ENCODE measurements at regions not wholly inside any gene's neighbourhood (a gene's known extent, or its start where the extent isn't known, plus 50 kb on each side); places are given as distances from the start of the nearest gene placed in this dataset.

DNA sequence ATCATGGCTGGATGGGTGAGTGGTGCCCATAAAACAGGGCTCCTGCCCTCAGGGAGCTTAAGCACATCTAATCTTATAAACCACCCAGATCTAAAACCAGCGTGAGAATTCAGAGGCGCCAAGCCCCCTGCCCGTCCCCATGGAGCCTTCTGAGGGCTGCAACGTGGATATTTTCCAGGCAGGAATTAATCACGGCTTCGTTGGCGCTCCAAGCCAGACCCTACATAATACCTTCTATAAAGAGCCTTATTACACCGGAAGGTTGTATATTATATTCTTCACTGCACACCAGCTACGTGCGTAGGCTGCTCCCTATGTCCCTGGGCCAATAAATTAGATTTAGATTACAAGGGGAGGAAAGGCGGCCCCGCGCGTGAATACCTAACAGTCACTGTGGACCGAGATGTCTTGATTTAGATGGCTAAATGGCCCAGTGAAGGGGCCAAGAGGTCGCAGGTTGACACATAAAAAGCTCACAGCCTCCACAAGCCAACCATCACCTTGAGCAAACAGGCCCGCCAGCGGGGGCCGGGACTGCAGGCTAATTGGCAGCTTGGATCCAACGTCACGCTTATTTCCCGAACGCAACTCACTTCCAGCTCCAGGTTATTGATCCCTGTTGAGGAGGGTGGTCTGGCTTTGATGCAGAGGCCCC is 64.7 kb upstream of the APCDD1L start:
- Histone ChIP-seq H3K27ac (ENCODE audit: low read depth, low read length) (no peak overlapping the region), H3K4me1 (ENCODE audit: control insufficient read depth, insufficient read depth, low read length) (no peaks in the 10 kb centered on the region), H3K4me3 (ENCODE audit: low read length) (no peak overlapping the region), H3K9ac (ENCODE audit: extremely low read depth, low read length, poor library complexity, severe bottlenecking) (no peak overlapping the region), H3K9me3 (ENCODE audit: control insufficient read depth, low read length) (peaks cover 11% of the 10 kb centered on the region), H3K36me3 (ENCODE audit: control insufficient read depth, insufficient read depth, low read length) (no peaks in the 10 kb centered on the region), H3K27me3 (ENCODE audit: control insufficient read depth, insufficient read depth, low read length, poor library complexity, severe bottlenecking) (peaks cover under 1% of the 10 kb centered on the region)
- 92 to 96% methylated on average over 19 to 23 of the region's 23 CpGs for WGBS, 2 experiments (ENCODE audit: insufficient coverage in 1 of 2, insufficient read length in 1 of 2)
- no peak for TF ChIP-seq CTCF (conservative IDR thresholded peaks at IDR 0.05)
- DNase-seq, result no peak
- Mint-ChIP-seq H3K36me3 (ENCODE audit: low read depth) (peaks cover 7% of the 10 kb centered on the region), H3K9me3 (peaks cover 21% of the 10 kb centered on the region), H3K4me3 (no peak overlapping the region), H3K4me1 (peaks cover 20% of the 10 kb centered on the region), H3K27me3 (ENCODE audit: insufficient read depth) (peaks cover 10% of the 10 kb centered on the region), H3K27ac (no peak overlapping the region)

DNA sequence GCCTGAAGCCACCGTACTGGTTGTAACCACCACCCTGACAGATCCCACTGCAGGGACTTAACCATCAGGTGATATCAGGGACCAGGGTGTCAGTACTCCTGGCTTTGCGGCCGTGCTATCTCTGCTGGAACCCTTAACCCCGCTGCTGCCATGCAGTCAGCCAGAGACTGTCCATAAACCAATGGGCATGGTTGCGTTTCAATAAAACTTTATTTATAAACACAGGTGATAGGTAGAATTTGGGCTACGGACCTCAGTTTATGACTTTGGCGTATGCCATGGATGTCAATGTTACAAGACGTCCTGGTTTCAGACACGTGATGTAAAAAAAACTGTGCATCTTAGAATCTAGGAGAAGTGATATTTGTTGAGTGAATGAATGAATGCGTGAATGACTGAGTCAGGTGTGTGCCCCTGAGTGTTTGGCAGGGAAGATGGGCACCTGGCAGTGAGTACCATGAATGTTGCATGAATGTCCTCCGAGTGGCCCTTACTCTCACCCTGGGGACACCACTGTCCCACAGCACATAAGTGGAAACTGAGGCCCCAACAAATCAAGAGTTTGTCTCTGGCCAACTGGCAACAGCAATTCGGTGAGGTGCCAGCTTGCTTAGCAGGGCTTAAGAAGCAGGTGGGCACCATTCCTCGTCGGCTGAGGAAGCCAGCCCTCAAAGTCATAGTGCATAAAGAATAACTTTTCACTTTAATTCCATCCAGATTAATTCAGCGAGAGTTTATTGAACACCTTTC is 64.0 kb upstream of the APCDD1L start:
- TF ChIP-seq CTCF (conservative IDR thresholded peaks at IDR 0.05), result no peak
- Histone ChIP-seq H3K27ac (ENCODE audit: low read depth, low read length) (no peak overlapping the region), H3K27me3 (ENCODE audit: control insufficient read depth, insufficient read depth, low read length, poor library complexity, severe bottlenecking) (no peaks in the 10 kb centered on the region), H3K4me1 (ENCODE audit: control insufficient read depth, insufficient read depth, low read length) (no peaks in the 10 kb centered on the region), H3K36me3 (ENCODE audit: control insufficient read depth, insufficient read depth, low read length) (no peaks in the 10 kb centered on the region), H3K4me3 (ENCODE audit: low read length) (no peak overlapping the region), H3K9me3 (ENCODE audit: control insufficient read depth, low read length) (peaks cover 11% of the 10 kb centered on the region), H3K9ac (ENCODE audit: extremely low read depth, low read length, poor library complexity, severe bottlenecking) (no peak overlapping the region)
- 94 to 100% methylated on average over 8 to 15 of the region's 15 CpGs for WGBS, 2 experiments (ENCODE audit: insufficient coverage in 1 of 2, insufficient read length in 1 of 2)
- Mint-ChIP-seq H3K27ac (no peak overlapping the region), H3K4me1 (peaks cover 20% of the 10 kb centered on the region), H3K9me3 (peaks cover 21% of the 10 kb centered on the region), H3K4me3 (no peak overlapping the region), H3K27me3 (ENCODE audit: insufficient read depth) (peaks cover 8% of the 10 kb centered on the region), H3K36me3 (ENCODE audit: low read depth) (peaks cover 7% of the 10 kb centered on the region)
- DNase-seq, result no peak

DNA sequence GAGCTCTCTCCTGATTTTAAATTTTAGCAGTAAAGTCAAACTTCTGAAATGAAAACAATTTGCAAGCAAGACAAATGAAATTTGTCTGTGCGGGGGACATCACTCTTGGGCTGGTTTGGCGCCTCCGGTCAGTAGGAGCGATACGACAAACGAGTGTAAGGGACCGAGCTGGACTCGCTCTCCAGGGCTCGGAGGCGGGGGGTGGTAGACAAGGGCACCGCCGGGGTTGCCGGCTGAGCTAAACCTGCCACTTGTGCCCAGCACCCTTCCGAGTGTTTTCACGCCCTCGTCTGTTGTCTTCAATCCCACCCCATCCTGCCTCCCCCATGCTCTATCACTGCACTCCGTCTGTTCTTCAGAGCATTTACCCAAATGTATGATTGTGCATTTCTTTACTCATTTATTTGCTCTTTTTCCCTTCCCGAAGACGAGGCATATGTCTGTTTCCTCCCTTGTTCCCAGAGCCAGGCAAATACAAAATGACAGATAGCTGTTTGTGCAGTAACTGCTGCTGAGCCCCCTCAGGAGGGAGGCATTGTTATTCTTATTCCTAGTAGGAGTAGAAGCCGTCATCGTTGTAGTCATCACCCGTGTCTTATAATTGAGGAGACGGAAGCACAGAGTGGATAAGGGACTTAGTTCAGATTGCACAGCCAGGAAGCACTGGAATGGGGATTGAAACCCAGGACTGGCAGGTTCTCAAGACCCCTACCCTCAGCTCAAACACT is 62.8 kb upstream of the APCDD1L start:
- Histone ChIP-seq H3K9ac (ENCODE audit: extremely low read depth, low read length, poor library complexity, severe bottlenecking) (no peak overlapping the region), H3K4me1 (ENCODE audit: control insufficient read depth, insufficient read depth, low read length) (no peaks in the 10 kb centered on the region), H3K9me3 (ENCODE audit: control insufficient read depth, low read length) (peaks cover 11% of the 10 kb centered on the region), H3K27me3 (ENCODE audit: control insufficient read depth, insufficient read depth, low read length, poor library complexity, severe bottlenecking) (no peaks in the 10 kb centered on the region), H3K36me3 (ENCODE audit: control insufficient read depth, insufficient read depth, low read length) (no peaks in the 10 kb centered on the region), H3K27ac (ENCODE audit: low read depth, low read length) (no peak overlapping the region), H3K4me3 (ENCODE audit: low read length) (no peak overlapping the region)
- Mint-ChIP-seq H3K36me3 (ENCODE audit: low read depth) (peaks cover 7% of the 10 kb centered on the region), H3K4me3 (no peak overlapping the region), H3K9me3 (peaks cover 19% of the 10 kb centered on the region), H3K27me3 (ENCODE audit: insufficient read depth) (peaks cover 9% of the 10 kb centered on the region), H3K4me1 (peaks cover 16% of the 10 kb centered on the region), H3K27ac (no peak overlapping the region)
- WGBS, 2 experiments (ENCODE audit: insufficient coverage in 1 of 2, insufficient read length in 1 of 2), result 82 to 86% methylated on average over 21 to 23 of the region's 23 CpGs
- no peak for TF ChIP-seq CTCF (conservative IDR thresholded peaks at IDR 0.05)
- no peak for DNase-seq

Data from endodermal cell (in vitro differentiated cells).